ENCODE measurements at regions not wholly inside any gene's neighbourhood (a gene's known extent, or its start where the extent isn't known, plus 50 kb on each side); places are given as distances from the start of the nearest gene placed in this dataset.
"Not testable (repeated sequence)": the region's sequence is repeated elsewhere in the genome, so short reads cannot be mapped to it uniquely, and the experiment has no call there.

- intact Hi-C loops (cut with micrococcal nuclease): no loop called here
Measured at GRCh38 chr10:2576892-2577291, 490.5 kb upstream of the PFKP start.

- intact Hi-C loops (cut with micrococcal nuclease): no loop called here
Measured at GRCh38 chr10:2575460-2575859, 491.9 kb upstream of the PFKP start.

- intact Hi-C loops (cut with micrococcal nuclease): loop anchor here (5.0 kb wide), 1 partner anchor 1035 kb away; no protein-coding TSS in a partner anchor
Measured at GRCh38 chr10:2572611-2573010, 494.7 kb upstream of the PFKP start.

- intact Hi-C loops (cut with micrococcal nuclease): no loop called here
Measured at GRCh38 chr10:2556883-2557282, 510.5 kb upstream of the PFKP start.

- intact Hi-C loops (cut with micrococcal nuclease): no loop called here
Measured at GRCh38 chr10:2548071-2548470, 519.3 kb upstream of the PFKP start.

- intact Hi-C loops (cut with micrococcal nuclease): no loop called here
Measured at GRCh38 chr10:2547606-2548005, 519.7 kb upstream of the PFKP start.

GRCh38 chr10:2546894-2547293 is 520.5 kb upstream of the PFKP start:
- intact Hi-C loops (cut with micrococcal nuclease): not testable (repeated sequence)

GRCh38 chr10:2543974-2544373 is 523.4 kb upstream of the PFKP start:
- intact Hi-C loops (cut with micrococcal nuclease): no loop called here

GRCh38 chr10:2543142-2543886 is 524.0 kb upstream of the PFKP start:
- intact Hi-C loops (cut with micrococcal nuclease): no loop called here

- intact Hi-C loops (cut with micrococcal nuclease): no loop called here
Measured at GRCh38 chr10:2541176-2541575, 526.2 kb upstream of the PFKP start.

- intact Hi-C loops (cut with micrococcal nuclease): no loop called here
Measured at GRCh38 chr10:2529945-2530344, 537.4 kb upstream of the PFKP start.

GRCh38 chr10:2525781-2526180 is 541.6 kb upstream of the PFKP start:
- intact Hi-C loops (cut with micrococcal nuclease): no loop called here

- intact Hi-C loops (cut with micrococcal nuclease): no loop called here
Measured at GRCh38 chr10:2519139-2519538, 548.2 kb upstream of the PFKP start.

- intact Hi-C loops (cut with micrococcal nuclease): no loop called here
Measured at GRCh38 chr10:2509081-2509531, 558.2 kb upstream of the PFKP start.

GRCh38 chr10:2501366-2501940 is 565.9 kb upstream of the PFKP start:
- intact Hi-C loops (cut with micrococcal nuclease): not testable (repeated sequence)

GRCh38 chr10:2494399-2494798 is 572.9 kb upstream of the PFKP start:
- intact Hi-C loops (cut with micrococcal nuclease): no loop called here

- intact Hi-C loops (cut with micrococcal nuclease): no loop called here
Measured at GRCh38 chr10:2488446-2489005, 578.8 kb upstream of the PFKP start.

- intact Hi-C loops (cut with micrococcal nuclease): no loop called here
Measured at GRCh38 chr10:2487921-2488320, 579.4 kb upstream of the PFKP start.

GRCh38 chr10:2478656-2479055 is 588.7 kb upstream of the PFKP start:
- intact Hi-C loops (cut with micrococcal nuclease): no loop called here

- intact Hi-C loops (cut with micrococcal nuclease): no loop called here
Measured at GRCh38 chr10:2476812-2477553, 590.4 kb upstream of the PFKP start.

GRCh38 chr10:2476218-2476811 is 591.0 kb upstream of the PFKP start:
- intact Hi-C loops (cut with micrococcal nuclease): no loop called here

All from T-helper 1 cell treated with Interleukin-12 subunit alpha and Interleukin-12 subunit beta and Interleukin-4 antibody, amounts not matched to agents 30 ng/mL and 1 ng/mL, for 36 hours (primary cell).